ENCODE measurements at regions not wholly inside any gene's neighbourhood (a gene's known extent, or its start where the extent isn't known, plus 50 kb on each side); places are given as distances from the start of the nearest gene placed in this dataset.

GRCh38 chr13:79011179-79011578 lies 352.2 kb upstream of the OBI1 start:
- Histone ChIP-seq H3K4me1 (replicated peaks in 1 of 4; ENCODE audit: control insufficient read depth in 3 of 4, insufficient read depth in 4 of 4, low read length in 3 of 4) (no peaks in the 10 kb centered on the region), H2AK5ac (ENCODE audit: low read depth, low read length) (no peak overlapping the region), H2AFZ (ENCODE audit: low read length) (no peak overlapping the region), H3K79me1 (ENCODE audit: low read depth, low read length) (no peaks in the 10 kb centered on the region), H2BK15ac (ENCODE audit: low read length) (no peak overlapping the region), H3K4ac (replicated peaks; ENCODE audit: insufficient read length, low read depth, low read length) (no peak overlapping the region), H2BK120ac (replicated peaks; ENCODE audit: low read depth, low read length) (no peak overlapping the region), H4K91ac (replicated peaks; ENCODE audit: insufficient read length, low read length) (no peak overlapping the region), H3K56ac (replicated peaks; ENCODE audit: insufficient read length, low read depth, low read length) (no peak overlapping the region), H3K9ac (replicated peaks in 1 of 4; ENCODE audit: extremely low read depth in 1 of 4, low read depth in 3 of 4, low read length in 3 of 4) (no peak overlapping the region), H3K79me2 (ENCODE audit: control insufficient read depth in 1 of 2, insufficient read depth in 2 of 2, low read length in 2 of 2) (no peaks in the 10 kb centered on the region), H3K27me3 (replicated peaks in 1 of 4; ENCODE audit: control insufficient read depth in 3 of 4, extremely low read depth in 1 of 4, insufficient read depth in 3 of 4, low read length in 3 of 4) (no peaks in the 10 kb centered on the region), H3K18ac (ENCODE audit: extremely low read depth, low read length) (no peak overlapping the region), H4K8ac (ENCODE audit: extremely low read depth, insufficient read depth, low read length) (no peak overlapping the region), H4K20me1 (replicated peaks in 1 of 2; ENCODE audit: control insufficient read depth in 1 of 2, insufficient read depth in 2 of 2, low read length in 2 of 2) (no peaks in the 10 kb centered on the region), H3K23ac (ENCODE audit: insufficient read length) (no peak overlapping the region), H3K4me3 (ENCODE audit: extremely low read depth in 1 of 4, insufficient read depth in 2 of 4, low read depth in 3 of 4, low read length in 4 of 4) (no peak overlapping the region), H2BK12ac (ENCODE audit: low read depth, low read length) (no peak overlapping the region), H3K14ac (ENCODE audit: insufficient read length) (no peak overlapping the region), H3K9me3 (ENCODE audit: insufficient read depth in 2 of 2, low read depth in 1 of 2, low read length in 1 of 2) (no peaks in the 10 kb centered on the region), H3K27ac (ENCODE audit: low read depth, low read length) (no peak overlapping the region), H4K5ac (ENCODE audit: insufficient read length, low read depth, low read length) (no peak overlapping the region), H3K23me2 (ENCODE audit: low read depth, low read length) (no peaks in the 10 kb centered on the region), H2BK20ac (ENCODE audit: low read length) (no peak overlapping the region), H2BK5ac (ENCODE audit: low read depth, low read length) (no peak overlapping the region), H3K4me2 (ENCODE audit: insufficient read depth in 1 of 2, low read depth in 2 of 2, low read length in 2 of 2) (no peak overlapping the region), H3K36me3 (ENCODE audit: control insufficient read depth in 2 of 4, insufficient read depth in 4 of 4, low read length in 3 of 4) (no peaks in the 10 kb centered on the region)
- WGBS, 2 experiments (ENCODE audit: extremely low coverage in 1 of 2, insufficient coverage in 1 of 2, insufficient read length in 1 of 2, insufficient replicate concordance in 2 of 2, low coverage in 1 of 2, low lambda C conversion rate in 2 of 2, missing lambda C conversion rate in 1 of 2) = 52% methylated on average over 2 of the region's 2 CpGs; no CpG with 5 or more reads in 1 of the 2 experiments
- POLR2A ChIA-PET (ENCODE audit: partially characterized antibody) = no interaction called here
- FAIRE-seq (no peak), DNase-seq (ENCODE audit: low read depth in 1 of 2, low spot score in 2 of 2) (no peak)
- CTCF ChIA-PET (ENCODE audit: partially characterized antibody) = interaction anchor here (1.2 to 1.6 kb wide), 2 partner anchors 32 to 770 kb away, joined by 3 to 4 read pairs; no protein-coding TSS in a partner anchor
- TF ChIP-seq RXRA (IDR thresholded peaks at IDR 0.05; ENCODE audit: insufficient read depth, low read depth, low read length) (no peak), TCF12 (IDR thresholded peaks at IDR 0.05; ENCODE audit: low read depth, low read length) (no peak), NANOG (IDR thresholded peaks at IDR 0.05; ENCODE audit: insufficient read depth, low read depth, low read length, poor library complexity, severe bottlenecking) (no peak), CBX5 (IDR thresholded peaks at IDR 0.05; ENCODE audit: low read depth, low read length) (no peak), KDM4A (IDR thresholded peaks at IDR 0.05; ENCODE audit: low read depth, low read length, severe bottlenecking) (no peak), CEBPB (IDR thresholded peaks at IDR 0.05; ENCODE audit: low read depth, low read length) (no peak), ATF2 (IDR thresholded peaks at IDR 0.05; ENCODE audit: low read length) (no peak), GTF2F1 (IDR thresholded peaks at IDR 0.05; ENCODE audit: borderline replicate concordance, low read depth, low read length) (no peak), RAD21 (IDR thresholded peaks at IDR 0.05 in 1 of 2, conservative IDR thresholded peaks at IDR 0.05 in 1 of 2; ENCODE audit: low read depth in 2 of 2, low read length in 2 of 2) (no peak), SP1 (IDR thresholded peaks at IDR 0.05; ENCODE audit: low read depth, low read length) (no peak), HDAC6 (IDR thresholded peaks at IDR 0.05; ENCODE audit: low read depth, low read length) (no peak), YY1 (IDR thresholded peaks at IDR 0.05; ENCODE audit: low read depth, low read length) (no peak), SRF (IDR thresholded peaks at IDR 0.05; ENCODE audit: low read depth, low read length) (no peak), JUN (IDR thresholded peaks at IDR 0.05; ENCODE audit: low read depth, low read length) (no peak)

Measured in H1 (cell line).